ENCODE measurements at regions not wholly inside any gene's neighbourhood (a gene's known extent, or its start where the extent isn't known, plus 50 kb on each side); places are given as distances from the start of the nearest gene placed in this dataset.
"Not testable (repeated sequence)": the region's sequence is repeated elsewhere in the genome, so short reads cannot be mapped to it uniquely, and the experiment has no call there.

GRCh38 chr6:115634131-115634530 is 426.6 kb downstream of the FRK start:
- DNase-seq (ENCODE audit: low read depth in 2 of 2) = no peak

GRCh38 chr6:115631028-115631427 is 429.7 kb downstream of the FRK start:
- DNase-seq (ENCODE audit: low read depth in 2 of 2) = no peak

- no peak for DNase-seq (ENCODE audit: low read depth in 2 of 2)
Observed at GRCh38 chr6:115630424-115631024, 430.2 kb downstream of the FRK start.

GRCh38 chr6:115629415-115629814 is 431.3 kb downstream of the FRK start:
- no peak for DNase-seq (ENCODE audit: low read depth in 2 of 2)

GRCh38 chr6:115618256-115618655 is 442.4 kb downstream of the FRK start:
- no peak for DNase-seq (ENCODE audit: low read depth in 2 of 2)

- no peak for DNase-seq (ENCODE audit: low read depth in 2 of 2)
Observed at GRCh38 chr6:115617031-115617430, 443.7 kb downstream of the FRK start.

GRCh38 chr6:115613488-115613887 is 447.2 kb downstream of the FRK start:
- DNase-seq (ENCODE audit: low read depth in 2 of 2) = no peak

- no peak for DNase-seq (ENCODE audit: low read depth in 2 of 2)
Observed at GRCh38 chr6:115612796-115613479, 447.8 kb downstream of the FRK start.

- no peak for DNase-seq (ENCODE audit: low read depth in 2 of 2)
Observed at GRCh38 chr6:115612216-115612615, 448.5 kb downstream of the FRK start.

- DNase-seq (ENCODE audit: low read depth in 2 of 2) = no peak
Observed at GRCh38 chr6:115610696-115611095, 450.0 kb downstream of the FRK start.

GRCh38 chr6:115609111-115609510 is 451.6 kb downstream of the FRK start:
- DNase-seq (ENCODE audit: low read depth in 2 of 2) = no peak

GRCh38 chr6:115602466-115602865 is 458.2 kb downstream of the FRK start:
- no peak for DNase-seq (ENCODE audit: low read depth in 2 of 2)

GRCh38 chr6:115601509-115601908 is 459.2 kb downstream of the FRK start:
- DNase-seq (ENCODE audit: low read depth in 2 of 2) = no peak

- no peak for DNase-seq (ENCODE audit: low read depth in 2 of 2)
Observed at GRCh38 chr6:115601064-115601463, 459.6 kb downstream of the FRK start.

GRCh38 chr6:115594891-115595290 is 465.8 kb downstream of the FRK start:
- DNase-seq (ENCODE audit: low read depth in 2 of 2) = no peak

- DNase-seq (ENCODE audit: low read depth in 2 of 2) = no peak
Observed at GRCh38 chr6:115592025-115592424, 468.7 kb downstream of the FRK start.

- DNase-seq (ENCODE audit: low read depth in 2 of 2) = not testable (repeated sequence)
Observed at GRCh38 chr6:115589072-115589471, 471.6 kb downstream of the FRK start.

GRCh38 chr6:115583290-115583689 is 477.4 kb downstream of the FRK start:
- no peak for DNase-seq (ENCODE audit: low read depth in 2 of 2)

- DNase-seq (ENCODE audit: low read depth in 2 of 2) = no peak
Observed at GRCh38 chr6:115582386-115582785, 478.3 kb downstream of the FRK start.

GRCh38 chr6:115579565-115579964 is 481.1 kb downstream of the FRK start:
- not testable (repeated sequence) for DNase-seq (ENCODE audit: low read depth in 2 of 2)

- DNase-seq (ENCODE audit: low read depth in 2 of 2) = no peak
Observed at GRCh38 chr6:115577270-115577669, 483.4 kb downstream of the FRK start.

- DNase-seq (ENCODE audit: low read depth in 2 of 2) = no peak
Observed at GRCh38 chr6:115575285-115575684, 485.4 kb downstream of the FRK start.

- no peak for DNase-seq (ENCODE audit: low read depth in 2 of 2)
Observed at GRCh38 chr6:115573861-115574260, 486.8 kb downstream of the FRK start.

- DNase-seq (ENCODE audit: low read depth in 2 of 2) = no peak
Observed at GRCh38 chr6:115570331-115570730, 490.4 kb downstream of the FRK start.
